Memory B cell (primary cell): ENCODE measurements at regions not wholly inside any gene's neighbourhood (a gene's known extent, or its start where the extent isn't known, plus 50 kb on each side); places are given as distances from the start of the nearest gene placed in this dataset.
"Not testable (repeated sequence)": the region's sequence is repeated elsewhere in the genome, so short reads cannot be mapped to it uniquely, and the experiment has no call there.

Experiments used
- ATAC-seq: fragments of 150-1000 bp; cut with Tn5 transposase; 2 replicates; pipeline ENCODE4 v1.10.0; 2021; ENCODE audit warnings: low read depth, mild to moderate bottlenecking, moderate library complexity
- DNase-seq, 2 donors: peaks; one replicate each; pipeline ENCODE4 v3.0.0; 2022; ENCODE audit warnings: low spot score in 2 of 2
- H3K27ac Mint-ChIP-seq: one replicate; pipeline ENCODE4 v1.8.0; 2022; ENCODE audit warnings: mild to moderate bottlenecking, moderate library complexity, mixed read lengths
- H3K27me3 Mint-ChIP-seq: one replicate; pipeline ENCODE4 v1.8.0; 2022; ENCODE audit warnings: mixed read lengths
- H3K36me3 Mint-ChIP-seq: one replicate; pipeline ENCODE4 v1.8.0; 2022; ENCODE audit warnings: mild to moderate bottlenecking, mixed read lengths
- H3K4me1 Mint-ChIP-seq: one replicate; pipeline ENCODE4 v1.8.0; 2022; ENCODE audit warnings: mixed read lengths
- H3K4me3 Mint-ChIP-seq: one replicate; pipeline ENCODE4 v1.8.0; 2022; ENCODE audit warnings: mild to moderate bottlenecking, moderate library complexity, mixed read lengths
- H3K9me3 Mint-ChIP-seq: one replicate; pipeline ENCODE4 v1.8.0; 2022; ENCODE audit warnings: mixed read lengths

DNA sequence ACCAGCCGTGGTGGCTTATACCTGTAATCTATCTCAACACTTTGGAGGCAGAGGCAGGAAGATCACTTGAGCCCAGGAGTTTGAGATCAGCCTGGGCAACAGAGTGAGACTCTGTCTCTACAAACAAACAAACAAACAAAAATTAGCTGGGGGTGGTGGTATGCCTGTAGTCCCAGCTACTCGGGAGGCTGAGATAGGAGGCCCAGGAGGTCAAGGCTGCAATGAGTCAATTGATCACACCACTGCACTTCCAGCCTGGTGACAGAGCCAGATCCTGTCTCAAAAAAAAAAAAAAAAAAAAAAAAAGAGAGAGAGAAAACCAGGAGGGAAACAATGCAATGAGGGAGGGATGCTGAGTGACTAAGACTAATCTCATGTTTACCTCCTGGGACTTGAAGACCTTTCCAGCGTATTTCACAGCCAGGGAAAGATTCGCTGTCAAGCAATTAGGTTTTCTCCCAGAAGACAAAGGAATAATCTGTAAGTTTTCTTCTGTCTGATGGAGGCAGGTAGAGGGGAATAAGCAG is 51.1 kb upstream of the MIER3 start:
- H3K36me3 Mint-ChIP-seq: no peaks in the 10 kb centered on the region
- H3K4me1 Mint-ChIP-seq: peaks cover 11% of the 10 kb centered on the region
- peaks cover 3% of the 10 kb centered on the region for H3K27me3 Mint-ChIP-seq
- ATAC-seq (no peak), DNase-seq (no peak)
- H3K4me3 Mint-ChIP-seq: no peak overlapping the region
- no peak overlapping the region for H3K27ac Mint-ChIP-seq
- no peaks in the 10 kb centered on the region for H3K9me3 Mint-ChIP-seq

GRCh38 chr5:57003566-57003965 is 51.6 kb upstream of the MIER3 start:
- ATAC-seq, H3K9me3 Mint-ChIP-seq, DNase-seq, H3K4me3 Mint-ChIP-seq, H3K27me3 Mint-ChIP-seq, H3K36me3 Mint-ChIP-seq, H3K27ac Mint-ChIP-seq: not testable (repeated sequence)
- H3K4me1 Mint-ChIP-seq: peaks cover 11% of the 10 kb centered on the region

DNA sequence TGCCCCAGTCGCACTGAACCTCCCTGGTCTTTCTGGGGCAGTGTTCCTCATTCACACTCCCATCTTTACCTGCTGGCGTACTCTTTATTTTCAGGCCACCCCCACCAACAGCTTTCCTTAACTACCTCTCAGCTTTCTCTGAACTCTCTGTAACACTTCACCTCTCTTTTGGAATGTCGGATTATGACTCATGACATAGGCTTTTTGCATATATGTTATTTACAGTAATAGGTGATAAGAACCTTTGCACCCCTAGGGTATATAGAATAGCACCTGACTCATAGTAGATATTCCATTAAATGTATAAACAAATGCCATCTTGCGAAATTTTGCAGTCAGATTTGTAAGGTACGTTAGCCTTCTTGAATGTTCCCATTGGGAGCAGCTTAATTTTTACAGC is 52.9 kb upstream of the MIER3 start:
- Mint-ChIP-seq H3K27me3 (peaks cover 1% of the 10 kb centered on the region), H3K4me1 (peaks cover 11% of the 10 kb centered on the region), H3K27ac (no peak overlapping the region), H3K9me3 (no peaks in the 10 kb centered on the region), H3K36me3 (no peaks in the 10 kb centered on the region), H3K4me3 (no peak overlapping the region)
- ATAC-seq (no peak), DNase-seq (no peak)

GRCh38 chr5:57007344-57007743 is 55.4 kb upstream of the MIER3 start:
- Mint-ChIP-seq H3K4me1 (peaks cover 11% of the 10 kb centered on the region), H3K27ac (no peak overlapping the region), H3K27me3 (peaks cover 2% of the 10 kb centered on the region)

GRCh38 chr5:57009811-57010210 is 57.9 kb upstream of the MIER3 start:
- Mint-ChIP-seq H3K4me1 (peaks cover 11% of the 10 kb centered on the region), H3K9me3 (no peaks in the 10 kb centered on the region), H3K4me3 (no peak overlapping the region), H3K27ac (no peak overlapping the region), H3K36me3 (no peaks in the 10 kb centered on the region), H3K27me3 (peaks cover 4% of the 10 kb centered on the region)
- ATAC-seq (no peak), DNase-seq (no peak)

More at GRCh38 chr5:57007344-57007743, 55.4 kb upstream of the MIER3 start:
- Mint-ChIP-seq H3K36me3 (no peaks in the 10 kb centered on the region), H3K9me3 (no peaks in the 10 kb centered on the region), H3K4me3 (no peak overlapping the region)
- DNase-seq (peak in 1 of 2 donors; percentile 11), ATAC-seq (peak; percentile 93)

DNA sequence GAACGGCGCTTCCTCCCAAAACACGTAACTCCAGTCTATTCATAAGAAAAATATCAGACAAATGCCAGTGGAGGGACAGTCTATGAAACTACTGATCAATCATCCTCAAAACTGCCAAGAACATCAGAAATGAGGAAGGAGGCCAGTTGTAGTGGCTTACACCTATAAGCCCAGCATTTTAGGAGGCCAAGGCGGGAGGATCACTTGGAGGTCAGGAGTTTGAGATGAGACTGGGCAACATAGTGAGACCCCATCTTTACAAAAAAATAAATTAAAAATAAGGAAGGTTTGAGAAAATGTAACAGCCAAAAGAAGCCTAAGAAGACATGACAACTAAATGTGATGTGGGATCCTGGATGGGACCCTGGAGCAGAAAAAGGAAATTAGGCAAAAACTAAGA is 58.9 kb upstream of the MIER3 start:
- no peaks in the 10 kb centered on the region for H3K36me3 Mint-ChIP-seq
- no peak for ATAC-seq
- peaks cover 11% of the 10 kb centered on the region for H3K4me1 Mint-ChIP-seq
- DNase-seq: no peak
- no peak overlapping the region for H3K4me3 Mint-ChIP-seq
- no peak overlapping the region for H3K27ac Mint-ChIP-seq
- peaks cover 4% of the 10 kb centered on the region for H3K27me3 Mint-ChIP-seq
- H3K9me3 Mint-ChIP-seq: no peaks in the 10 kb centered on the region

DNA sequence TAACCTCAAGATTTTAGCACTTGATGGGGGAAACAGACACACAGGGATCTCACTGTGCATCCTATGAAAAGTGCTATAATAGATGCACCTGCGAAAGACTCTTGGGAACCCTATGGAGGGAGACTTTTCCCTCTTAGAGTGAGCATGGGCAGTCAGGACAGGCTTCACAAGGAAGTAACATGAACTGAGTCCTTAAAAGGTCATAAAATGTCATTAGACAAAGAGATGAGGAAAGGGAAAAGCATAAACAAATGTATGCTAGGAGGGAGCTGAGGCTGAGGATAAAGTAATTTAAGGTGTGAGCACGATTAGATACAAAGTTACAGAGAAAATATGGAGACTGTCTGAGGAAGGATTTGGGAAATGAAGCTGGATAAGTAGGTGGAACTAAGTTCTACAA is 60.6 kb upstream of the MIER3 start:
- Mint-ChIP-seq H3K27me3 (peaks cover 4% of the 10 kb centered on the region), H3K4me1 (peaks cover 2% of the 10 kb centered on the region), H3K9me3 (no peaks in the 10 kb centered on the region), H3K27ac (no peak overlapping the region), H3K36me3 (no peaks in the 10 kb centered on the region), H3K4me3 (no peak overlapping the region)
- ATAC-seq (no peak), DNase-seq (no peak)

DNA sequence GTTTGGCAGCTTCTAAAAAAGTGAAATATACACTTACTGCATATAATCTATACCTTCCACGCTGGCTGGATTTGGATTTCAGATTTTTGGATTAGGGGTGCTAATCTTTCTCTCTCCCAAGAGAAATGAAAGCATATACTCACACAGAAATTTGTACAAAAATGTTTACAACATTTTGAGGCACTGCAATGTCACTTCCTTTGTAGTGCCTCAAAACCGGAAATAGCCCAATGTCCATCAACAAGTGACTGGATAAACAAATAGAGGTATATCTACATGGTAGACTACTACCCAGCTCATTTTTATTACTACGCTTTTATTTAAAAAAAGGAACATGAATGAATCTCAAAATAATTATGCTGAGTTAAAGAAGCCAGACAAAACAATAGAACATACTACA is 74.0 kb upstream of the MIER3 start:
- Mint-ChIP-seq H3K36me3 (peaks cover 2% of the 10 kb centered on the region), H3K9me3 (peaks cover 4% of the 10 kb centered on the region), H3K27me3 (no peaks in the 10 kb centered on the region), H3K4me1 (peaks cover 4% of the 10 kb centered on the region), H3K4me3 (no peak overlapping the region), H3K27ac (no peak overlapping the region)
- ATAC-seq (no peak), DNase-seq (no peak)

GRCh38 chr5:57028161-57028560 is 76.2 kb upstream of the MIER3 start:
- Mint-ChIP-seq H3K27me3 (no peaks in the 10 kb centered on the region), H3K9me3 (peaks cover 4% of the 10 kb centered on the region), H3K36me3 (peaks cover 2% of the 10 kb centered on the region), H3K4me3 (no peak overlapping the region), H3K4me1 (peaks cover 19% of the 10 kb centered on the region), H3K27ac (no peak overlapping the region)
- DNase-seq: no peak
- no peak for ATAC-seq

GRCh38 chr5:57032151-57032551 is 80.2 kb upstream of the MIER3 start:
- DNase-seq (no peak), ATAC-seq (no peak)
- peaks cover 21% of the 10 kb centered on the region for H3K4me1 Mint-ChIP-seq
- no peaks in the 10 kb centered on the region for H3K9me3 Mint-ChIP-seq
- H3K27me3 Mint-ChIP-seq: peaks cover 2% of the 10 kb centered on the region
- peak overlapping the region; percentile 48 for H3K27ac Mint-ChIP-seq
- H3K36me3 Mint-ChIP-seq: no peaks in the 10 kb centered on the region
- H3K4me3 Mint-ChIP-seq: no peak overlapping the region

DNA sequence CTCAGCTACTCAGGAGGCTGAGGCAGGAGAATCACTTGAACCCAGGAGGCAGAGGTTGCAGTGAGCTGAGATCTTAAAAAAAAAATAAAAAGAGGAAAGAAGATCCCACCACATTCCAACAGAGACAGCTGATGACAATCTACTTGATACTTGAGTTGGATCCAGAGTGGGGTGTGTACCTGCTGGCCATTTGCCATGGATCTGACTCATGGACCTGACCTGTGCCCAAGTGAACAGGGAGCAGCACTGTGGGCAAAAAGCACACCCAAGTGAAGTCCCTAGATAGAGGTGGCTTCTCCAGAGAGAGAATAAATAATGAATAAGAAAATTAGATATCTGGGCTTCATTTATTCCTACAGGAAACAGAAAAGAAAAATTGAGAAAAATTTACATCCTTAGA is 81.2 kb upstream of the MIER3 start:
- ATAC-seq (no peak), DNase-seq (no peak)
- Mint-ChIP-seq H3K9me3 (no peaks in the 10 kb centered on the region), H3K27ac (peak overlapping the region; percentile 21), H3K36me3 (no peaks in the 10 kb centered on the region), H3K27me3 (peaks cover 2% of the 10 kb centered on the region), H3K4me3 (no peak overlapping the region), H3K4me1 (peaks cover 21% of the 10 kb centered on the region)

GRCh38 chr5:57033503-57033902 is 81.6 kb upstream of the MIER3 start:
- no peak for DNase-seq
- no peaks in the 10 kb centered on the region for H3K9me3 Mint-ChIP-seq
- H3K4me1 Mint-ChIP-seq: peaks cover 21% of the 10 kb centered on the region
- no peak for ATAC-seq
- no peak overlapping the region for H3K27ac Mint-ChIP-seq
- H3K4me3 Mint-ChIP-seq: no peak overlapping the region
- no peaks in the 10 kb centered on the region for H3K36me3 Mint-ChIP-seq
- H3K27me3 Mint-ChIP-seq: peaks cover 2% of the 10 kb centered on the region

DNA sequence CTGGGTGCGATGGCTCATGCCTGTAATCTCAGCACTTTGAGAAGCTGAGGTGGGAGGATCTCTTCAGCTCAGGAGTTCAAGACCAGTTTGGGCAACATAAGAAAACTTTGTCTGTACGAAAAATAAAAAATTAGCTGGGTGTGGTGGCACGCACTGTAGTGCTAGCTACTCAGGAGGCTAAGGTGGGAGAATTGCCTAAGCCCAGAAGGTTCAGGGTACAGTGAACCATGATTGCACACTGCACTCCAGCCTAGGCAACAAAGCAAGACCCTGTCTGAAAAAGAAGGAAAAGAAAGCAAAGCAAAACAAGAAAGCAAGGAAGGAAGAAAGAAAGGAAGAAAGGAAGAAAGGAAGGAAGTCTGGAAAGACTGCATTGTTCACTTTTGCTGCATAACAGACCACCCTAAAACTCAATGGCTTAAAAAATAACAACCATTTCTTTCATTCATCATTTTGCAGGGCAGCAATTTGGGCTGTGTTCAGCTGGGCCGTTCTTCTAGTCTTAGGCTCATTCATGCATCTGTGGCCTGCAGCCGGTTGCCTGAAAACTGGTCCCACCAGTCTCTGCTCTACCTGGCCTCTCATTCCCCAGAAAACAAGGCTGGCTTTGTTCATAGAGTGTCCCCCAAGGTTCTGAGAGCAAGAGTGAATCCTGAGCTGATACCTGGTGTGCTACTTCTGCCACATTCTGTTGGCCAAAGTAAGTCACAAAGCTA is 82.4 kb upstream of the MIER3 start:
- DNase-seq (no peak), ATAC-seq (no peak)
- H3K27ac Mint-ChIP-seq: no peak overlapping the region
- no peak overlapping the region for H3K4me3 Mint-ChIP-seq
- peaks cover 21% of the 10 kb centered on the region for H3K4me1 Mint-ChIP-seq
- H3K27me3 Mint-ChIP-seq: peaks cover 2% of the 10 kb centered on the region
- H3K36me3 Mint-ChIP-seq: no peaks in the 10 kb centered on the region
- no peaks in the 10 kb centered on the region for H3K9me3 Mint-ChIP-seq

DNA sequence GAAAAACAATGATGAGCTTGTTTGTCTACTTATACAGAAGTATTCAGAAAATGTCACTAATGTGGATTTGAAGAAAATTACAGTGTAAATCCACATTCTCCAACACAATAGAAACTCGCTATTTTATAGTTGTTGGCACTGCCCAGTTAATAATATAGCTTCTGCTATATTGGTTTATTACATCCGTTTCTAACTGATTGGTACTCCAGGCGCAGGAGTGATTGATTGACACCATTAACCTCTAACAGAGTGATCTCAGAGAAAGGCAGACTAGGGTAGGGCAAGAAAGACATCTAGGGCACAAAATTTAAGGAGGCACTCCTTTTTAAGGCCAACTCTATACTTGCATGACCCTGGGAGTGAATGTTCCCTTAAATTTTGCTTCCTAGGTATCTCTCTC is 84.0 kb upstream of the MIER3 start:
- DNase-seq (no peak), ATAC-seq (no peak)
- Mint-ChIP-seq H3K27ac (no peak overlapping the region), H3K27me3 (peaks cover 2% of the 10 kb centered on the region), H3K36me3 (no peaks in the 10 kb centered on the region), H3K4me3 (no peak overlapping the region), H3K4me1 (peaks cover 17% of the 10 kb centered on the region), H3K9me3 (no peaks in the 10 kb centered on the region)

- H3K9me3 Mint-ChIP-seq: no peaks in the 10 kb centered on the region
- no peak overlapping the region for H3K27ac Mint-ChIP-seq
- peaks cover 2% of the 10 kb centered on the region for H3K27me3 Mint-ChIP-seq
- H3K4me3 Mint-ChIP-seq: no peak overlapping the region
- H3K36me3 Mint-ChIP-seq: no peaks in the 10 kb centered on the region
- ATAC-seq (no peak), DNase-seq (no peak)
- H3K4me1 Mint-ChIP-seq: peaks cover 10% of the 10 kb centered on the region
These were observed 84.8 kb upstream of the MIER3 start for GRCh38 chr5:57036761-57037160.
